CD4-positive, alpha-beta T cell (primary cell): ENCODE measurements at regions not wholly inside any gene's neighbourhood (a gene's known extent, or its start where the extent isn't known, plus 50 kb on each side); places are given as distances from the start of the nearest gene placed in this dataset.

Experiments used
- ATAC-seq: fragments of 200-7000 bp; cut with Tn5 transposase; one replicate; pipeline ENCODE4 v1.10.0; 2022; ENCODE audit warnings: mild to moderate bottlenecking; ENCODE audit not compliant: poor library complexity
- CTCF ChIA-PET: fragments of 350-600 bp; sonication (Branson Sonifier 250); formaldehyde crosslinking; loops from one replicate; lab custom pipeline; 2021; ENCODE audit warnings: antibody characterized with exemption, inconsistent platforms; lab: Charles Lee
- POLR2A ChIA-PET: fragments of 350-600 bp; sonication (Branson Sonifier 250); formaldehyde crosslinking; loops from one replicate; lab custom pipeline; 2021; ENCODE audit warnings: antibody characterized with exemption, inconsistent platforms; lab: Charles Lee
- DNase-seq, 14 experiments: peaks; one replicate each; pipeline ENCODE4 v3.0.0-alpha.2; 2013 to 2020; ENCODE audit warnings: mixed read lengths in 2 of 14
- H3K27ac ChIP-seq, 2 donors: one replicate each; pipeline versions ENCODE4 v1.5.1 to v1.7.0; 2013; ENCODE audit warnings: low read length in 2 of 2, low read depth in 1 of 2, mild to moderate bottlenecking in 1 of 2
- H3K27me3 ChIP-seq, 2 experiments: 1 replicate in 1 of 2; 2 replicates in 1 of 2; pipeline versions ENCODE4 v1.6.1 to v1.7.0; 2013; ENCODE audit warnings: low read length in 2 of 2, control low read depth in 1 of 2, mild to moderate bottlenecking in 1 of 2, moderate library complexity in 1 of 2; ENCODE audit not compliant: insufficient read depth in 2 of 2, control insufficient read depth in 1 of 2
- H3K36me3 ChIP-seq: one replicate; pipeline ENCODE4 v1.6.1; 2013; ENCODE audit warnings: low read length, control low read depth; ENCODE audit not compliant: insufficient read depth
- H3K4me1 ChIP-seq: one replicate; pipeline ENCODE4 v1.6.1; 2013; ENCODE audit warnings: low read length, control low read depth; ENCODE audit not compliant: insufficient read depth
- H3K4me3 ChIP-seq: one replicate; pipeline ENCODE4 v1.5.1; 2013; ENCODE audit warnings: mild to moderate bottlenecking, low read length, moderate library complexity
- H3K9me3 ChIP-seq, 2 experiments: 1 replicate in 1 of 2; 2 replicates in 1 of 2; pipeline versions ENCODE4 v1.6.1 to v1.7.0; 2013; ENCODE audit warnings: low read length in 2 of 2, mild to moderate bottlenecking in 2 of 2, control low read depth in 1 of 2, moderate library complexity in 1 of 2; ENCODE audit not compliant: control insufficient read depth in 1 of 2, insufficient read depth in 1 of 2
- H3K27ac Mint-ChIP-seq: one replicate; pipeline ENCODE4 v1.8.0; 2020; ENCODE audit warnings: mixed read lengths
- H3K27me3 Mint-ChIP-seq: one replicate; pipeline ENCODE4 v1.8.0; 2021; ENCODE audit warnings: mixed read lengths
- H3K36me3 Mint-ChIP-seq: one replicate; pipeline ENCODE4 v1.8.0; 2021; ENCODE audit warnings: low read depth, mixed read lengths
- H3K4me1 Mint-ChIP-seq: one replicate; pipeline ENCODE4 v1.8.0; 2021; ENCODE audit warnings: low read depth, mixed read lengths
- H3K4me3 Mint-ChIP-seq: one replicate; pipeline ENCODE4 v1.8.0; 2020; ENCODE audit warnings: mild to moderate bottlenecking, mixed read lengths
- H3K9me3 Mint-ChIP-seq: one replicate; pipeline ENCODE4 v1.8.0; 2020; ENCODE audit warnings: mixed read lengths
- intact Hi-C, 2 experiments: fragments of 100-400 bp; cut with DNase I in 1 of 2; cut with micrococcal nuclease in 1 of 2; formaldehyde crosslinking; loops; one replicate each; pipeline versions ENCODE4 v1.15.1 to v1.9.0; 2023 to 2025; cut with DNase I, micrococcal nuclease
- TF ChIP-seq, protein P1 (sequence below): fragments of 200-600 bp; IDR thresholded peaks from one replicate; pipeline ENCODE4 v1.8.0; 2022; ENCODE audit warnings: antibody characterized with exemption, mild to moderate bottlenecking

DNA sequence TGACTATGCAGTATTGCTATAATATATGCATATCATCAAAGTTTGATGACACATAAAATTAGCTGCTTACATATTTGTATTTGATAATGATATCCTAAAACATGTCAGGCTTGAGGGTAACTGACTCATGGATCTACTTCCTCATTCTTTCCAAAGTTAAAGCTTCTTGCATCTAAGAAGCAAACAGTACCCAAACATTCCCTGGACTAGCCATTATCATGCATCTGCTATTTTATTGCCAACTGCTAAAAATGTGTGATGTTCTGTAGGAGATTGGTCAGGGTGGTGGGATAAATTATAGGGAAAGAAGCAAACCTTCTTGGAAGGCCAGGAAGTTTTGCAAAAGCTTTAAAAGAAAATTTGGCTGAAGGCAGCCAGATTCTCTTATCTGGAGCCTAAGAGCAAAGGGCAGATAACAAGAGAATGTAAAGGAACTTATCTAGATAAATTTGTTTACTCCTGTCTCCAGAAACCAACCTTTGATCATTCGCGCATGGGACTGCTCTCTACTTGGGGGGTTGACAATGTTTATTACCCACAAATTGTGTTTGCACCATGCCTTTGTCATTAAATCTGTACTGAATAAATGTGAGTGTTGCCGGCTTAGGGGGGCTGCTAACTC lies 604.1 kb upstream of the TLE4 start:
- Mint-ChIP-seq H3K4me3 (no peak overlapping the region), H3K36me3 (no peaks in the 10 kb centered on the region), H3K4me1 (no peaks in the 10 kb centered on the region), H3K9me3 (peaks cover 2% of the 10 kb centered on the region), H3K27ac (no peak overlapping the region), H3K27me3 (no peaks in the 10 kb centered on the region)
- ATAC-seq (no peak), DNase-seq (no peak)
- ChIA-PET POLR2A (no interaction called here), CTCF (no interaction called here)
- intact Hi-C loops, result no loop called here
- Histone ChIP-seq H3K4me1 (no peaks in the 10 kb centered on the region), H3K27ac (no peak overlapping the region), H3K27me3 (no peaks in the 10 kb centered on the region), H3K36me3 (no peaks in the 10 kb centered on the region), H3K4me3 (no peak overlapping the region), H3K9me3 (no peaks in the 10 kb centered on the region)
- TF ChIP-seq, protein P1, sequence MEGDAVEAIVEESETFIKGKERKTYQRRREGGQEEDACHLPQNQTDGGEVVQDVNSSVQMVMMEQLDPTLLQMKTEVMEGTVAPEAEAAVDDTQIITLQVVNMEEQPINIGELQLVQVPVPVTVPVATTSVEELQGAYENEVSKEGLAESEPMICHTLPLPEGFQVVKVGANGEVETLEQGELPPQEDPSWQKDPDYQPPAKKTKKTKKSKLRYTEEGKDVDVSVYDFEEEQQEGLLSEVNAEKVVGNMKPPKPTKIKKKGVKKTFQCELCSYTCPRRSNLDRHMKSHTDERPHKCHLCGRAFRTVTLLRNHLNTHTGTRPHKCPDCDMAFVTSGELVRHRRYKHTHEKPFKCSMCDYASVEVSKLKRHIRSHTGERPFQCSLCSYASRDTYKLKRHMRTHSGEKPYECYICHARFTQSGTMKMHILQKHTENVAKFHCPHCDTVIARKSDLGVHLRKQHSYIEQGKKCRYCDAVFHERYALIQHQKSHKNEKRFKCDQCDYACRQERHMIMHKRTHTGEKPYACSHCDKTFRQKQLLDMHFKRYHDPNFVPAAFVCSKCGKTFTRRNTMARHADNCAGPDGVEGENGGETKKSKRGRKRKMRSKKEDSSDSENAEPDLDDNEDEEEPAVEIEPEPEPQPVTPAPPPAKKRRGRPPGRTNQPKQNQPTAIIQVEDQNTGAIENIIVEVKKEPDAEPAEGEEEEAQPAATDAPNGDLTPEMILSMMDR, result no peak

DNA sequence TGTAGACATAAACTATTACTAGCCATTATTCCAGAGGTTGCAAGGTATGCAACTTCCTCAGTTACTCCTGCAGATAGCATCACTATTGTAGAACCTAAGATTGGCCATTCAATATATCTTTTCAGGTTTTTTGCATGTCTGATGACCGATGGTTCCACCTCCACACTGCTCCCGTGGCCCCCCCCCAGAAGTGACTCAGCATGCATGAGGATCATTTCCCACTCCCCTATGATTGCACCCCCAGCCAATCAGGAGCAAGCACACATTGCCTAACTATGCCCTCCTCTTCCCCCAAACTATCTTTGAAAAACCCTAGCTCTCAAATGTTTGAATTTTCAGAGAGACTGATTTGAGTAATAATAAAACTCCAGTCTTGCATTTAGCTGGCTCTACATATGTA lies 601.4 kb upstream of the TLE4 start:
- intact Hi-C loops, result no loop called here
- H3K27me3 Mint-ChIP-seq, result no peaks in the 10 kb centered on the region
- H3K36me3 ChIP-seq, result no peaks in the 10 kb centered on the region
- ChIA-PET CTCF (no interaction called here), POLR2A (no interaction called here)
- no peak overlapping the region for H3K27ac ChIP-seq
- no peak overlapping the region for H3K4me3 Mint-ChIP-seq
- TF ChIP-seq, protein P1, result no peak
- no peaks in the 10 kb centered on the region for H3K4me1 ChIP-seq
- H3K27me3 ChIP-seq, result no peaks in the 10 kb centered on the region
- H3K36me3 Mint-ChIP-seq, result no peaks in the 10 kb centered on the region
- H3K4me1 Mint-ChIP-seq, result no peaks in the 10 kb centered on the region
- no peak overlapping the region for H3K27ac Mint-ChIP-seq
- ATAC-seq (no peak), DNase-seq (no peak)
- H3K9me3 Mint-ChIP-seq, result peaks cover 2% of the 10 kb centered on the region
- no peak overlapping the region for H3K4me3 ChIP-seq
- H3K9me3 ChIP-seq, result no peaks in the 10 kb centered on the region

DNA sequence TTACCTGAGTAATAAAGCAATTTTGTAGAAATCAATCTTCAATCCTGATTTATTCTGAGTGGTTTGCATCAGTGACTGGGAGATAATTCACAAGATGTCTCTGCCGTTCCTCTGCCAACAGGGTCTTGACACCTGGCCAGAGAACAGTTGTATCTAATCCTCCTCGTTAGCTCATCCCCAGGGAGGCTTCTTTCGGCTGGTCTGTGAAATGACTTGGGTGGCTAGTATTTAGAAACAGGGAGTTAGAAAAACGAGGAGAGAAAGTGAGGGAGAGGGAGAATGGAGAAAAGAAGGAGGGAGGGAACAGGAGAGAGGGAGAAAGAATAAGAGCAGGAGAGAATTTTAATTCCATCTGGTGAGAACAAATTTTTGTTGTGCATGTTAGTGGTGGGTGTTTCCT lies 600.2 kb upstream of the TLE4 start:
- H3K27me3 Mint-ChIP-seq, result no peaks in the 10 kb centered on the region
- Histone ChIP-seq H3K4me1 (no peaks in the 10 kb centered on the region), H3K36me3 (no peaks in the 10 kb centered on the region), H3K27ac (no peak overlapping the region), H3K9me3 (no peaks in the 10 kb centered on the region), H3K4me3 (no peak overlapping the region), H3K27me3 (no peaks in the 10 kb centered on the region)
- ChIA-PET CTCF (no interaction called here), POLR2A (no interaction called here)
- H3K4me3 Mint-ChIP-seq, result no peak overlapping the region
- TF ChIP-seq, protein P1, result no peak
- no peaks in the 10 kb centered on the region for H3K4me1 Mint-ChIP-seq
- no peak for DNase-seq
- no peak overlapping the region for H3K27ac Mint-ChIP-seq
- intact Hi-C loops, result no loop called here
- ATAC-seq, result no peak
- peaks cover 2% of the 10 kb centered on the region for H3K9me3 Mint-ChIP-seq
- H3K36me3 Mint-ChIP-seq, result no peaks in the 10 kb centered on the region
